H1 (cell line): ENCODE measurements at regions not wholly inside any gene's neighbourhood (a gene's known extent, or its start where the extent isn't known, plus 50 kb on each side); places are given as distances from the start of the nearest gene placed in this dataset.

Experiments
- CHD2 ChIP-seq: IDR thresholded peaks from 2 replicates; pipeline ENCODE4 v1.6.1; 2012; ENCODE audit warnings: low read length, improper control_type of control experiment
- TF ChIP-seq, protein P1 (sequence below): fragments of 300-600 bp; sonication (generic); IDR thresholded peaks from 2 replicates; pipeline ENCODE4 v1.7.1; 2012; ENCODE audit warnings: low read length, moderate library complexity, mild to moderate bottlenecking, inconsistent platforms; ENCODE audit not compliant: insufficient replicate concordance

DNA sequence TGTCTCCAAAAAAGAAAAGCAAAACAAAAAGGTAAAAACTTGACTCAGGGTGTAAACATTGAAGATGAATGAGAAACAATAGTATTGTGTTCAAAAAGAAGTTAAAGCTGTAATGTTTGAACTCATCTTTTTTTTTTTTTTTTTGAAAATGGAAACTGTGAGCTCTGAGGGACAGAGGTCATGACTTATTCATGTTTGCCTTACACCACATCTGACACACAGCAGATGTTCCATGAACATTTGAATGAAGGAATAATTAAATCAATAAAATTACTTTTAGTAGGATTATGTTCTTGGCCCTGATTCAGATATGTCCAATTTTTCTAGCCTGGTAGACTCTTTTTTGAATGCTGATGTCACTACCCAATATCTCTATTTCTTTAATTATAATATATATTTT is 95.7 kb upstream of the MED13 start (continued):
- TF ChIP-seq, protein P1, sequence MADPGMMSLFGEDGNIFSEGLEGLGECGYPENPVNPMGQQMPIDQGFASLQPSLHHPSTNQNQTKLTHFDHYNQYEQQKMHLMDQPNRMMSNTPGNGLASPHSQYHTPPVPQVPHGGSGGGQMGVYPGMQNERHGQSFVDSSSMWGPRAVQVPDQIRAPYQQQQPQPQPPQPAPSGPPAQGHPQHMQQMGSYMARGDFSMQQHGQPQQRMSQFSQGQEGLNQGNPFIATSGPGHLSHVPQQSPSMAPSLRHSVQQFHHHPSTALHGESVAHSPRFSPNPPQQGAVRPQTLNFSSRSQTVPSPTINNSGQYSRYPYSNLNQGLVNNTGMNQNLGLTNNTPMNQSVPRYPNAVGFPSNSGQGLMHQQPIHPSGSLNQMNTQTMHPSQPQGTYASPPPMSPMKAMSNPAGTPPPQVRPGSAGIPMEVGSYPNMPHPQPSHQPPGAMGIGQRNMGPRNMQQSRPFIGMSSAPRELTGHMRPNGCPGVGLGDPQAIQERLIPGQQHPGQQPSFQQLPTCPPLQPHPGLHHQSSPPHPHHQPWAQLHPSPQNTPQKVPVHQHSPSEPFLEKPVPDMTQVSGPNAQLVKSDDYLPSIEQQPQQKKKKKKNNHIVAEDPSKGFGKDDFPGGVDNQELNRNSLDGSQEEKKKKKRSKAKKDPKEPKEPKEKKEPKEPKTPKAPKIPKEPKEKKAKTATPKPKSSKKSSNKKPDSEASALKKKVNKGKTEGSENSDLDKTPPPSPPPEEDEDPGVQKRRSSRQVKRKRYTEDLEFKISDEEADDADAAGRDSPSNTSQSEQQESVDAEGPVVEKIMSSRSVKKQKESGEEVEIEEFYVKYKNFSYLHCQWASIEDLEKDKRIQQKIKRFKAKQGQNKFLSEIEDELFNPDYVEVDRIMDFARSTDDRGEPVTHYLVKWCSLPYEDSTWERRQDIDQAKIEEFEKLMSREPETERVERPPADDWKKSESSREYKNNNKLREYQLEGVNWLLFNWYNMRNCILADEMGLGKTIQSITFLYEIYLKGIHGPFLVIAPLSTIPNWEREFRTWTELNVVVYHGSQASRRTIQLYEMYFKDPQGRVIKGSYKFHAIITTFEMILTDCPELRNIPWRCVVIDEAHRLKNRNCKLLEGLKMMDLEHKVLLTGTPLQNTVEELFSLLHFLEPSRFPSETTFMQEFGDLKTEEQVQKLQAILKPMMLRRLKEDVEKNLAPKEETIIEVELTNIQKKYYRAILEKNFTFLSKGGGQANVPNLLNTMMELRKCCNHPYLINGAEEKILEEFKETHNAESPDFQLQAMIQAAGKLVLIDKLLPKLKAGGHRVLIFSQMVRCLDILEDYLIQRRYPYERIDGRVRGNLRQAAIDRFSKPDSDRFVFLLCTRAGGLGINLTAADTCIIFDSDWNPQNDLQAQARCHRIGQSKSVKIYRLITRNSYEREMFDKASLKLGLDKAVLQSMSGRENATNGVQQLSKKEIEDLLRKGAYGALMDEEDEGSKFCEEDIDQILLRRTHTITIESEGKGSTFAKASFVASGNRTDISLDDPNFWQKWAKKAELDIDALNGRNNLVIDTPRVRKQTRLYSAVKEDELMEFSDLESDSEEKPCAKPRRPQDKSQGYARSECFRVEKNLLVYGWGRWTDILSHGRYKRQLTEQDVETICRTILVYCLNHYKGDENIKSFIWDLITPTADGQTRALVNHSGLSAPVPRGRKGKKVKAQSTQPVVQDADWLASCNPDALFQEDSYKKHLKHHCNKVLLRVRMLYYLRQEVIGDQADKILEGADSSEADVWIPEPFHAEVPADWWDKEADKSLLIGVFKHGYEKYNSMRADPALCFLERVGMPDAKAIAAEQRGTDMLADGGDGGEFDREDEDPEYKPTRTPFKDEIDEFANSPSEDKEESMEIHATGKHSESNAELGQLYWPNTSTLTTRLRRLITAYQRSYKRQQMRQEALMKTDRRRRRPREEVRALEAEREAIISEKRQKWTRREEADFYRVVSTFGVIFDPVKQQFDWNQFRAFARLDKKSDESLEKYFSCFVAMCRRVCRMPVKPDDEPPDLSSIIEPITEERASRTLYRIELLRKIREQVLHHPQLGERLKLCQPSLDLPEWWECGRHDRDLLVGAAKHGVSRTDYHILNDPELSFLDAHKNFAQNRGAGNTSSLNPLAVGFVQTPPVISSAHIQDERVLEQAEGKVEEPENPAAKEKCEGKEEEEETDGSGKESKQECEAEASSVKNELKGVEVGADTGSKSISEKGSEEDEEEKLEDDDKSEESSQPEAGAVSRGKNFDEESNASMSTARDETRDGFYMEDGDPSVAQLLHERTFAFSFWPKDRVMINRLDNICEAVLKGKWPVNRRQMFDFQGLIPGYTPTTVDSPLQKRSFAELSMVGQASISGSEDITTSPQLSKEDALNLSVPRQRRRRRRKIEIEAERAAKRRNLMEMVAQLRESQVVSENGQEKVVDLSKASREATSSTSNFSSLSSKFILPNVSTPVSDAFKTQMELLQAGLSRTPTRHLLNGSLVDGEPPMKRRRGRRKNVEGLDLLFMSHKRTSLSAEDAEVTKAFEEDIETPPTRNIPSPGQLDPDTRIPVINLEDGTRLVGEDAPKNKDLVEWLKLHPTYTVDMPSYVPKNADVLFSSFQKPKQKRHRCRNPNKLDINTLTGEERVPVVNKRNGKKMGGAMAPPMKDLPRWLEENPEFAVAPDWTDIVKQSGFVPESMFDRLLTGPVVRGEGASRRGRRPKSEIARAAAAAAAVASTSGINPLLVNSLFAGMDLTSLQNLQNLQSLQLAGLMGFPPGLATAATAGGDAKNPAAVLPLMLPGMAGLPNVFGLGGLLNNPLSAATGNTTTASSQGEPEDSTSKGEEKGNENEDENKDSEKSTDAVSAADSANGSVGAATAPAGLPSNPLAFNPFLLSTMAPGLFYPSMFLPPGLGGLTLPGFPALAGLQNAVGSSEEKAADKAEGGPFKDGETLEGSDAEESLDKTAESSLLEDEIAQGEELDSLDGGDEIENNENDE, result no peak
- no peak for TF ChIP-seq CHD2
